Caki2 (cell line): ENCODE measurements at regions not wholly inside any gene's neighbourhood (a gene's known extent, or its start where the extent isn't known, plus 50 kb on each side); places are given as distances from the start of the nearest gene placed in this dataset.

ENCODE experiments used
- DNase-seq: peaks from one replicate; pipeline ENCODE4 v3.0.0-alpha.2; 2015; ENCODE audit warnings: low read depth
- in situ Hi-C: cut with HindIII; loops from 2 replicates; pipeline ENCODE4 v1.10.0; 2016; ENCODE audit warnings: low sequenced_read_pairs, low pct_unique_long_range_greater_than_20kb, mixed read lengths

DNA sequence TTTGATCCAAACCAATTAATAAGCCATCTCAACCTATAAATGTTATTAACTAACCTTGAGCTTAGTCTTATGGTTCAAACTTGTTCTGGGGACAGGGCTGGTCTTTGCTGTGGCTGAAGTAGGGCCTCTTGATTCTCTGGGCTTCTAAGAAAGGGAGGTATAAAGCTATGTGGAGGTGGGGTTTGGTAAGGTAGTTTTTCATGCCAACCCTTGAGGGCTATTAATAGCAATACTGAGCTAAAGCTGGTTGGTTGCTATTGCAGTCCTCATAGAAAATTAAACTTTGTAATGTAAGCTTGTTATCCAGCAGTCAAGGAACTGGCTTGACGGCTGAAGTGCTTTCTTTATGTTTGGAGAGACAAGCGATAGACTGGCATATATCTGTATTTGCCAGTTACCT is 112.1 kb downstream of the RND3 start:
- no peak for DNase-seq
- in situ Hi-C loops: no loop called here

DNA sequence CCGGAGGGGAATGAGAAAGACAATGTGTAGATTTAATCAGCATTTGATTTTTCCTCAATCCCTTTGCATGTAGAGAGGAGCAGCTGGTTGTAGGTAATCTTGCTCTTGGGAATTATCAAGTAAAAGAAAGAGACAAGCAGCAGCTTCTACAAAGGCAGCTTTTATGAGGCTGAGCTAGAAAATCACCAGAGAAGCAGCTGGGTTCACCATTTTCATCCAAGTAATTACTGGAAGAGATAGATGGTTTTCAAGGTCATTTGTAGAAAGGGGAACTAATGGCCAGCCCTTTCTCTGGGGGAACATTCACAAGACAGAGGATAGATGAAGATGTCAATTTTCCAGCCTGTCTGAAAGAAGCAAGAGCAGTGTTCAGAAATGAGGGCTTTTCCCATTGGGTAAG is 113.0 kb downstream of the RND3 start:
- in situ Hi-C loops: no loop called here
- DNase-seq: no peak

DNA sequence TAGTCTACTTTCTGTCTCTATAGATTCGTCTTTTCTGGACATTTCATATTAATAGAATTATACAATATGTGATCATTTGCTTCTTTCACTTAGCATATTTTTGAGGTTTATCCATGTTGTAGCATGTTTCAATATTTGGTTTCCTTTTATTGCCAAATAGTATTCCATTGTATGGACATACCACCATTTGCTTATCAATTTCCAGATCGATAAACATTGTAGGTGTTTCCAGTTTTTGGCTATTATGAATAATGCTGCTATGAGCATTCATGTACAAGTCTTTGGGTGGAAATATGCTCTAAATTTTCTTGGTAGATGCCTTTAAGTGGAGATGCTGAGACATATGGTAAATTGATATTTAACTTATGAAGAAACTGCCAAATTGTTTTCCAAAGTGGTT is 114.1 kb downstream of the RND3 start:
- no peak for DNase-seq
- in situ Hi-C loops: no loop called here

DNA sequence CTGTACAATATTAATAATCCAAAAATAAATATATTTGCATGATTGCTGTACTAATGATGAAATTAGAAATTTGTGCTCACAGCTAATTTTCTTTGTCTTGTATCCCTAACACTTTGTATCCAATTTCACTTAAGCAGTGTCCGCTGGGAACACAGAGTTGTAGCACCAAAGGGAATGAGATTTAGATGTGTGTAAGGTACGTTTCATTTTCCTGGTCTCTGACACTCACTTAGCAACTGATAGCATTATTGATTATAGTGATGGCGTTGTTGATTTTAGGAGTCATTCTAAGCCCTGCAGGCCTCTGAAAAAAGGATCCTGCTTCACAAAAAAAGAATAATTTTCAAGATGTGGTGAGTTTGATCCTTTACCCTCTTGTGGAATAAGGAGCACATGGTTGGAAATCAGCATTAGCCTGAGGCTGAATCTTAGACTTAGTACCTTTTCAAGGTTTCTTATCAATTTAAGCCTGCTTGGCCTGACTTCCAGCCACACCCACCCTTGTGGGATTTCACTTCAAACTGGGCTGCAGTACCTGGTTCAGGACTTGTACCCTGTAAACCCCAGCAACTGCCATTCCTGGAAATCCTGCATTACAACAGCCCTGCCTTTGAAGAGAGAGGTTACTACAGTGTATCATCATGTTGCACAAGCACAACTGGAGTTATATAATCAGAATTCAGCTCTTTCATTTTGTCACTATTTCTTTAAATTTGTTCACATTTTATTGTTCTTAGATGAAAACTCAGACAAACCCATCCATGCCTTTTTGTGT is 116.2 kb downstream of the RND3 start:
- DNase-seq: no peak
- in situ Hi-C loops: no loop called here

DNA sequence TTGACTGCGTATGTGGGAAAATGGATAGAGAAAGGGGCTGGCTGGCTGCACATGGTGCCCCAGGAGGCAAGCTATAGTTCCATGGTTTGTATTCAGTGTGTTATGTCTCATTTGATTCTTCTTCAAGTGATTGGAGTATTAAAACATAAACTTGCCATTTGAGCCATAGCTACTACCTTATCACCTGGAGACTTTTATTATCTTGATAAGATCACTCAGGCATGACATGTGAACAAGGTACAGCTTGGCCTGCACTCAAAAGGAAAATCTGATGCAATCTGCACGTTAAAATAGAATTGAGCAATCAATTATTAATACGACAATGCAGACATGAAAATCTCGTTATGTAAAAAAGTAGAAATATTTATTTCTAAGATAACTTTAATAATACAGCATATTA is 116.9 kb downstream of the RND3 start:
- no peak for DNase-seq
- in situ Hi-C loops: no loop called here

DNA sequence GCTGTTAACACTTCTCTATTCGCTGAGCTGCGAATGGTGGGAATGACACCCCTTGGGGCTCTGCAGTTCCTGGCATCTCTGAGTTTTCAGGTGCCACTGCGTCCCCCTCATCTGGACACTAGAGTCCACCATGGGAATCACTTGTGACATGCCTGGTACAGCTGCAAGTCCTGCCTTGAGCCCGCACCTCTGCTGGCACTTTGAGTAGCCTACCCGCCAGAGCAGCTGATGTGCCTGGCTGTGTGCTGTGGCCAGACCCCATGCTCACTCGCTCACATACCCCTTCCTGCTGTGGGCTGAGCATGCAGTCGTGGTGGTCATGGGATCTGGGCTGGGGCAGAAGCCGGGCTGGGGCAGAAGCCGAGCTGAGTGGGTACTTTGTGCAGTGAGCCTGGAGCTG is 117.6 kb downstream of the RND3 start:
- in situ Hi-C loops: no loop called here
- DNase-seq: no peak

DNA sequence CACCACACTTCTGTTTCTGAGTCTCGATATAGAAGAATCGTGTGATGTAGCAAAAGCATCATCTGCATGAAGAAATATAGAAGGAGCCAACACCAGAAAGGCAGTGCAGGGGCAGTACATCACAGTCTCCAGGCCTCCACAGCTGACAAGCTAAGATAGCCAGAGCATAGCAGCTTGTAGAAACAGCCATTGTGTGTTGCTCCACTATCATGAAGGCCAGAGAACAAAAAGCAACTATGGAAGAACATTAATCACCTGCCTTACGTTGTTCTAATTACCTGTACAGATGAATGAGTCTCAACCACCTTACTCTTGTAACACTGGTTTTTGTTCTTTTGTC is 129.0 kb downstream of the RND3 start:
- DNase-seq: no peak
- in situ Hi-C loops: no loop called here

DNA sequence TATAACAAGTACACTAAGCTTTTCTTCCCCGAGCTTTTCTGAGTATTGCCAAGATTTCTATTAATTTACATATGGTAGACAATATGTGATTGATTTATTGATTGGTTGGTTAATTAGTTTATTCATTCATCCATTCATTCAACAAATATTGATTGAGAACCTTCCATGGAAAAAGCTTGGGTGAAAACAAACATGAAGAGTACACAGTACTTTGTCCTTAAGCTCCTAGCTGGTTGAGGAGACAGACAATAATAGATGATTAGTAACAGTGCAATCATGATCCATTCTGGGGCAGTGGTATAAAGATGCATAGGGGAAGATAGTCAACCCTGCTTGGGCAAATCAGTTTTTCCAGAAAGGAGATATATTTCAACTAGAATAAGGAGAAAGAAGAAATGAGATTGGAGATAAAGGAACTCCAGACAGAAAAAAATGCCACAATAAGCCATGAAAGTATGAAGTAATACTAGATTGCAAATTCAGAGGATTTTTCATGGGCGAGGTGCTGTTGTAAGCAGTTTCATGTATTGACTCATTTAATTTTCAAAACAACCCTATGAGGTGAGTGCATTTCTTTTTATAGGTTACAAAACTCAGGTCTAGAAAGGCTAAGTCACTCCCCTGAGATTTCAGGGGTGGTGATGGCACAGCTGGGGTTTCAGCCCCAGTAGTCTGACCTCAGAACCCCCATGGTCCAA is 129.5 kb downstream of the RND3 start:
- no peak for DNase-seq
- in situ Hi-C loops: no loop called here

DNA sequence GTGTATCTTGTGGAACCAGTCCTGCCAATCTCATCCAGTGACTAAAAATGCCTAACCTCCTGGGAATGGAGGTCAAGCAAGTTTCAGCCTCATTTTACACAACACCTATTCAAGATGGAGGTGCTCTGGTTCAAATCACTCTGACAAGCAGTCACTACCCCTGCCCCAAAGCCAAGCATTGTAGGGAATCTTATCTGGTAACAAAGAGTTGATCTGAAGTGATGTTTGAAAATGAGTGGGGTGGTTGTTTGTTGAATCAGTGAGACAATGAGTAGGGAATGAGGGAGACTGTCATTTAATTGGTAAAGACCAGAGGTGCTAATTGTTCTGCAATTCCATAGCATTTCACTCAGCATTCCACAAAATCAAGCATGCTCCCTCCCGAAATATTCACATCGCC is 132.0 kb downstream of the RND3 start:
- no peak for DNase-seq
- in situ Hi-C loops: no loop called here

DNA sequence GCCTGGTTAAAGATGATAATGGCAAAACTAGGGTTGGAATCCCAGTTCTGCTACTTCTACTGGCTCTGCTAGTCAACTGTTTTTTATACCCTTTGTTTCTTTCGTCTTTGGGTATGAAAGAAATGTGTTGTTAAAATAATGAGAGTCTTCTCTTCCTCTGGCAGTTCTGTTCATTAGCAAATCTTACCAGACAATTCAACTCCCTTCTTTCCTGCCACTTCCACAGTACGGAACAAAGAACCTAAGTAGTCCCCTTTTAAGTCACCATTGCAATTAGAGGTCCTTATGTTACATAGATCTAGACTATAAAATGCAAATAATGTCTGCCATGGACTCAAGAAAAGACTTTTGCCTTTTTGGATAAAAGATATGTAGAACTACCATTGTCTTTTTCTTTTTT is 134.1 kb downstream of the RND3 start:
- in situ Hi-C loops: no loop called here
- no peak for DNase-seq

DNA sequence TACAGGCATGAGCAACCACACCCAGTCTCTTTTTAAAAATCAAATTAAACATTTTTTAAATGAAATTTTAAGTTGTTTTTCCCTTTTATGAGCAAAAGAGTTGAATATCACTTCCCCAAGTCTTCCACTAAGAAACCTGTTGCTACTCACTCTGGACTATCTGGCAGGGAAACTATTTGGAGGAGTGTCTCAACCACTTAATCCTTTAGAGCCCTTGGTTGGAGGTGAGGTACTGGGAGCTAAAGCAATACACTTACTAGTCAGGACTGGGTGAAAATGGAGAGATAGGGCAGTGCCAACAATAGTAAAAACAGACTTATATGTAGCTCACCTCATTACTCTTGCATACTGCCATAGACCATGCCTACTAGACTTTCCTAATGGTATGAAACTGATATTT is 135.5 kb downstream of the RND3 start:
- in situ Hi-C loops: no loop called here
- no peak for DNase-seq

DNA sequence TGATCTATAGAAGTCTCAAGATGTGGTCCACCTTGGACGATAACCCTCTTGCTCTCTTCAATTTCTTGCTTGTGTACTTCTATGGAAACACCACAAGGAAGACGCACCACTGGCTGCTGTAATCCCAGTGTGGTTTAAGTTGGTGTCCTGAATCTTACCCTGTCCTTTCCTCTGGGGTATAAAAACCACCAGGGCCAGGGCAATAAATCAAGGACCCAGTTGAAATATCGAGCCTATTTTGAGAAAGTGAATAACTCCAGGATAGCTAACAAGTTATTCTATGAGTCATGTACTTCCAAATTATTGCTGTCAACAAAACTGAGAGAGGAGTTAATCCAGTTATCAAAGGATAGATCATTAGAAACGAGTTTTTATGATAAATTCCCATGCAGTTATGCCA is 137.0 kb downstream of the RND3 start:
- DNase-seq: no peak
- in situ Hi-C loops: no loop called here

DNA sequence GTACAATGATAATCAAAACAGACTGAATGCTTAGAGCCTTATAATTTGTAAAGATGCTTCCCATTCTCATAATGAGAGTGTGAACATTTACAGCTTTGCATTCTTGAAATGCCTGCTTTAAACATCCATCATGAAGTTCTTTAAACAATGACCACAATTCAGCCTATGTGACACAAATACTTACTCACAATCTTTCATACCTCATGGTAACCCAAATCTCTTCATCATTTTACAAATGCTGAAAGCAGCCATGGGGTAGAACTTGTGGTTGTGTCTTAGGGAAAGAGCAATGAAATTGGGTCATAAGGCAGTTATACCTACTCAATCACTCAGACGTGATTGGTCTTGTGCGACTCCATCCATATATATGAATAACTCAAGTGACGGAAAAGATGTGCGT is 140.7 kb downstream of the RND3 start:
- DNase-seq: no peak
- in situ Hi-C loops: no loop called here

DNA sequence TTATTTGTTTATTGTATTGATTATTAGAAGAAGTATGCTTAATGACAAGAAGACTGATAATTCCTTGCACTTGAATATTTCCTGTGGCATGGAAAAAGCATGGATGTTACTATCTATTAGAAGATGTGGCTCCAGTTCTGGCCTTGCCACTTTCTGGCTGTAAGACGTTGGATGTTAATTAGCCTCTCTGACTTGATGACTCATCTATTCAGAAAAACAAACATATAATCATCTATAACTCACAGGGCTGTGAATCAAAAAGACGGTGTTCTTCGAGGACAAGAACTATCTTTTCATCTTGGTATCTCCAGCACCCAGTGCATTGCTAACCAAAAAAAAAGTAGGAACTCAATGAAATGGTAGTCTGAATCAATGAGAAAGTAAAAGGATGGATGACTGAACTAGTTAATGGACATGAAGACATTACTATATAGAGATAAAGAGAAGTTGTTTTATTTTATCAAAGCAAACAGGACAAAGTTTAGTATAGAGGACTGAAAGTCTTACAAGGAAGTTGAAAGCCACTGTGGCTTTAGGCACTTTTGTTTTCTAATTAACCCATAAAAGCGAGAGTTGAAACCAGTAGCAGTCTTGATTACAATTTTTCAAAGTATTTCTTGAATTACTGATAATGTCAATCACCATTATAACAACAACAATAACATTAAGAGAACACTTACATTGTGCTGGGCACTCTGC is 145.3 kb downstream of the RND3 start:
- in situ Hi-C loops: no loop called here
- DNase-seq: no peak

DNA sequence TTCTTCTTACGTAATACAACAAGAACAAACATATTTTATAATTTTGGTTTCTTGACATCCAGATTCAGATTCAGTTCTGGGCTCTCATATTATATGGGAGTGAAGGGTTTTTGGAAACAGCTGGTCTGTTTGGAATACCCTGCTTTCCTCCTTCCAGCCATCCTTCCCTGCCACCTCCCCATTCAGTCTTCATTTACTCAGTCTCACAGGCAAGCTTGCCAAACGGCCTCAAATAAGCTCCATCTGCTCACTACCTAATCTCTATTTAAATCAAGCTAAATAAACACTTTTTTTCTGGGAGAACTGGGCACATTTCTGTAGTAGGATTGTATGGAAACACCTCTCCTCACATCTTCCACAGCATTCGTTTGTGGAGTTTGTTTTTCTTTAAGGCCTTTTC is 147.5 kb downstream of the RND3 start:
- no peak for DNase-seq

DNA sequence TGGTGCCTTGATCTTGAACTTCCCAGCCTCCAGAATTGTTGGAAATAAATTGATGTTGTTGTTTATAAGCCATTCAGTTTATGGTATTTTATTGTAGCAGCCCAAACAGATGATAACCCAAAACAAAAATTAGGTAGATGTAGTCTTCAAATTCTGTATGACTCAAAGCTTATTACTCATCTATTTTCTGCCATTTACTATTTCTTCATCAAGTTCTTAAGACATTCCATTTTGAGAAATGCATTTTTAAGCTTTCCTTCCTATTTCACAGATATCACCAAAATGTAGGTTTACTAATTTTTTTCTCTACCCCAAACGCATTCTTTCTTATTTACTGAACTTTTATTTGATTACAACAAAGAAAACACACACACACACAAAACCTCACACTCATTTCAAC is 148.2 kb downstream of the RND3 start:
- in situ Hi-C loops: no loop called here

More for the DNA sequence above, 147.5 kb downstream of the RND3 start:
- in situ Hi-C loops: no loop called here

DNA sequence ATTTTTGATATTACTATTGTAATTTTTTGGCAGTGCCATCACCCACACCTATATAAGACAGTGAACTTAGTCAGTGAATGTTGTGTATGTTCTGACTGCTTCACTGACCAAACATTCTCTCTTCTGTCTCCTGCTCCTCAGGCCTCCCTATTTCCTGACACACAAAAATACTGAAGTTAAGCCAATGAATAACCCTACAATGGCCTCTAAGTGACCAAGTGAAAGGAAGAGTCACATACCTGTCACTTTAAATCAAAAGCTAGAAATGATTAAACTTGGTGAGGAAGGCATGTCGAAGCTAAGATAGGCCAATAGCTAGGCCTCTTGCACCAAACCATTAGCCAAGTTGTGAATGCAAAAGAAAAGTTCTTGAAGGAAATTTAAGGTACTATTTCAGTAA is 151.9 kb downstream of the RND3 start:
- DNase-seq: peak; percentile 37
- in situ Hi-C loops: no loop called here

More for the DNA sequence above, 148.2 kb downstream of the RND3 start:
- no peak for DNase-seq

DNA sequence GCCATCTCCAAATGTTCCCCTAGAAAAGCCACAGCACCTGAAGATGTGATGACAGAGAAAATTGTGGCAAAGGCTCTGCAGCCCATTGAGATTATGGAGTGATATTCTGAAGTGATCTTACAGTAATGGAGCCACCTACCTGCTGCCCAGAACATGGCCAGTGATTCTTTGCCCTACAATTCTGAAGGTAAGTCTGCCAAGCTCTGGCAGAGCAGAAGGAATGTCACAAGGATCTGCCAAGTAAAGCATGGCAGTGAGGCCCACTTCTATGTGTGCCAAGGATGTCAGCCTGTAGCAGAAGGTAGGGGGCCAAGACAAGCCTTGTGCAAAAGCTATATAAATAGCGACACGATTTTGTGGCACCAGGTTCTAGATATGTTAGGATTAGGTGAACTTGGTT is 155.1 kb downstream of the RND3 start:
- DNase-seq: no peak
- in situ Hi-C loops: no loop called here

DNA sequence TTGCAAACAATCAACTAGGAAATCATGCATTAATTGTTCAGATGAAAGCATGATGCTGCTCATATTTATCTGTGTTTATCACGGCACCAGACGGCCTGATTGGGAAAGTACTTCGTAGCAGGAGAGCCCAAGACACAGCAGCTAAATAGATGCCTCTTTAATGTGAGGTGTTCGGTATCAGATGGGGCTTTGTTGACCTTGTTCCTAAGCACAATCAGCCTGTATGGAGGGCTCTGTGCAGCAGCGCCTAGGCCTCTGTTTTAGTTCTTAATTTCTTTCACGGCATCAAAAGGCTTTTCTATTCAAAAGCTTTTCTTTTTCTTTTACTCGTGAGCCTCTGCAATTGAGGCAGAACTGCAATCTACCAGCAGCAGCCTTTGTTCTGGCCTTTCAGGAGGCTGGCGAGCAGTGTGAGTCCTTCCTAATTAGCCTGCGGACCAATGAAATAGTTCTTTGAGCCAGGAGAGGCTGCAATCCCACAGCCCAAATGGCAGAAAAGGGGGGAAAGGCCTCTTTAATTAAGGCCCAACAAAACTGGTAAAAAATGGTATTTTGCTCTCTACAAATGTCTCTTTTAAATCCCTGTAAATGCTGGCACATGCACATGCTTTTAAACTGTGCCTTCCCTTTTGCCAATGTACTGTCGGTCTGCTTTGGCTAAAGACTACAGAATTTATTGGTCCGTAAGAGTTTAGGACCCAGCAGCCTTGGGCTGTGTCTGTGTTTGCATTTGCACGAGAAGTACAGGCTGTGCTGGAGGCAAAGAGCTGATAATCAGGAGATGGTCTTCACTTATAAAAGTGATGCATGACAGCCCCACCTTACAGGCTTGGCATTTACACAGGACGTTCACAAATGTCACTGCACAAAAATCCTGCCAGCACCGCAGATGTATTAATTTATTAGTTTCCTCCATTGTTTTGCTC is 159.6 kb downstream of the RND3 start:
- no peak for DNase-seq
- in situ Hi-C loops: no loop called here
